ENCODE measurements at regions not wholly inside any gene's neighbourhood (a gene's known extent, or its start where the extent isn't known, plus 50 kb on each side); places are given as distances from the start of the nearest gene placed in this dataset.

GRCh38 chr4:66769441-66769840, 775.9 kb downstream of the CENPC start:
- no peak for TF ChIP-seq CTCF (IDR thresholded peaks at IDR 0.05)
- TF ChIP-seq FOXJ3 (CRISPR knock-in tag; IDR thresholded peaks at IDR 0.05), result no peak
- no peak for TF ChIP-seq RFX5 (IDR thresholded peaks at IDR 0.05; ENCODE audit: low read length)
- TF ChIP-seq, protein P1, sequence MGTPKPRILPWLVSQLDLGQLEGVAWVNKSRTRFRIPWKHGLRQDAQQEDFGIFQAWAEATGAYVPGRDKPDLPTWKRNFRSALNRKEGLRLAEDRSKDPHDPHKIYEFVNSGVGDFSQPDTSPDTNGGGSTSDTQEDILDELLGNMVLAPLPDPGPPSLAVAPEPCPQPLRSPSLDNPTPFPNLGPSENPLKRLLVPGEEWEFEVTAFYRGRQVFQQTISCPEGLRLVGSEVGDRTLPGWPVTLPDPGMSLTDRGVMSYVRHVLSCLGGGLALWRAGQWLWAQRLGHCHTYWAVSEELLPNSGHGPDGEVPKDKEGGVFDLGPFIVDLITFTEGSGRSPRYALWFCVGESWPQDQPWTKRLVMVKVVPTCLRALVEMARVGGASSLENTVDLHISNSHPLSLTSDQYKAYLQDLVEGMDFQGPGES (IDR thresholded peaks at IDR 0.05; ENCODE audit: low read depth, low read length), result no peak
- no peak for TF ChIP-seq POLR2AphosphoS5 (IDR thresholded peaks at IDR 0.05; ENCODE audit: low read depth, low read length)
- no peak for TF ChIP-seq FOSL2 (IDR thresholded peaks at IDR 0.05; ENCODE audit: borderline replicate concordance, low read depth)

All from SK-N-SH (cell line).